SU-DHL-6 (cell line): ENCODE measurements at regions not wholly inside any gene's neighbourhood (a gene's known extent, or its start where the extent isn't known, plus 50 kb on each side); places are given as distances from the start of the nearest gene placed in this dataset.

ENCODE experiments used
- H2AFZ ChIP-seq: fragments of 200-600 bp; sonication (generic); 2 replicates; pipeline ENCODE4 v1.6.1; 2014; ENCODE audit warnings: low read depth, mild to moderate bottlenecking, moderate library complexity, mixed read lengths, antibody characterized with exemption, low read length; ENCODE audit not compliant: severe bottlenecking
- H3F3A ChIP-seq: fragments of 200-600 bp; shearing (Covaris generic); 2 replicates; pipeline ENCODE4 v1.6.0; 2016; ENCODE audit warnings: antibody characterized with exemption, mild to moderate bottlenecking; ENCODE audit not compliant: insufficient read depth
- H3K27ac ChIP-seq: fragments of 200-600 bp; sonication (generic); 2 replicates; pipeline ENCODE4 v1.5.1; 2016; ENCODE audit warnings: low read depth, mild to moderate bottlenecking, low read length, moderate library complexity, mixed read lengths
- H3K27me3 ChIP-seq: fragments of 200-600 bp; sonication (generic), shearing (Covaris generic); 2 replicates; pipeline ENCODE4 v1.6.0; 2014; ENCODE audit warnings: mild to moderate bottlenecking, low read length
- H3K36me3 ChIP-seq: fragments of 200-600 bp; sonication (generic); 2 replicates; pipeline ENCODE4 v1.6.1; 2014; ENCODE audit warnings: mild to moderate bottlenecking, low read length, mixed read lengths
- H3K4me2 ChIP-seq: fragments of 300-600, 200-600 bp; shearing (Covaris generic), sonication (generic); 2 replicates; pipeline ENCODE4 v1.6.0; 2014; ENCODE audit warnings: low read length, low read depth, mild to moderate bottlenecking; ENCODE audit not compliant: poor library complexity, severe bottlenecking
- H3K4me3 ChIP-seq: fragments of 200-600 bp; sonication (generic); 2 replicates; pipeline ENCODE4 v1.5.1; 2014; ENCODE audit warnings: antibody characterized with exemption, low read length, mild to moderate bottlenecking, mixed read lengths; ENCODE audit not compliant: insufficient read depth, poor library complexity, severe bottlenecking
- H3K79me2 ChIP-seq: fragments of 200-600 bp; sonication (generic); 2 replicates; pipeline ENCODE4 v1.6.1; 2014; ENCODE audit warnings: mild to moderate bottlenecking, low read length, moderate library complexity; ENCODE audit not compliant: insufficient read depth
- H3K9ac ChIP-seq: fragments of 200-600 bp; sonication (generic); 2 replicates; pipeline ENCODE4 v1.7.0; 2014; ENCODE audit warnings: mild to moderate bottlenecking, low read length
- H3K9me2 ChIP-seq: fragments of 200-600 bp; sonication (generic); replicated peaks from 2 replicates; pipeline ENCODE4 v1.6.1; 2014; ENCODE audit warnings: low read length; ENCODE audit not compliant: insufficient read depth
- H3K9me3 ChIP-seq: fragments of 200-600 bp; sonication (generic); 2 replicates; pipeline ENCODE4 v1.6.1; 2014; ENCODE audit warnings: low read length, mixed read lengths; ENCODE audit not compliant: insufficient read depth
- H4K20me1 ChIP-seq: fragments of 200-600 bp; sonication (generic); 2 replicates; pipeline ENCODE4 v1.6.1; 2014; ENCODE audit warnings: low read depth, mild to moderate bottlenecking, antibody characterized with exemption, low read length, moderate library complexity, mixed read lengths
- CTCF ChIP-seq: fragments of 200-600 bp; sonication (generic); IDR thresholded peaks from one replicate; pipeline ENCODE4 v1.5.1; 2017; ENCODE audit warnings: antibody characterized with exemption, mild to moderate bottlenecking, low read length, moderate library complexity; ENCODE audit not compliant: insufficient read depth, poor library complexity, severe bottlenecking
- EZH2phosphoT487 ChIP-seq: fragments of 200-600 bp; sonication (generic), shearing (Covaris generic); conservative IDR thresholded peaks from 2 replicates; pipeline ENCODE4 v1.6.1; 2018; ENCODE audit warnings: mild to moderate bottlenecking, antibody characterized with exemption, low read length, moderate library complexity, mixed read lengths

GRCh38 chr10:36564433-36564832, 561.0 kb upstream of the ANKRD30A start:
- H3K9me2 ChIP-seq: no peaks in the 10 kb centered on the region
- H3K9me3 ChIP-seq: no peaks in the 10 kb centered on the region
- no peak overlapping the region for H3K4me2 ChIP-seq
- no peak overlapping the region for H3K9ac ChIP-seq
- TF ChIP-seq CTCF: no peak
- no peak for TF ChIP-seq EZH2phosphoT487
- H3K4me3 ChIP-seq: no peak overlapping the region
- H3K27ac ChIP-seq: no peak overlapping the region
- no peaks in the 10 kb centered on the region for H3K27me3 ChIP-seq
- no peaks in the 10 kb centered on the region for H4K20me1 ChIP-seq
- H3F3A ChIP-seq: no peaks in the 10 kb centered on the region
- H3K36me3 ChIP-seq: no peaks in the 10 kb centered on the region
- H3K79me2 ChIP-seq: no peaks in the 10 kb centered on the region
- H2AFZ ChIP-seq: no peak overlapping the region

DNA sequence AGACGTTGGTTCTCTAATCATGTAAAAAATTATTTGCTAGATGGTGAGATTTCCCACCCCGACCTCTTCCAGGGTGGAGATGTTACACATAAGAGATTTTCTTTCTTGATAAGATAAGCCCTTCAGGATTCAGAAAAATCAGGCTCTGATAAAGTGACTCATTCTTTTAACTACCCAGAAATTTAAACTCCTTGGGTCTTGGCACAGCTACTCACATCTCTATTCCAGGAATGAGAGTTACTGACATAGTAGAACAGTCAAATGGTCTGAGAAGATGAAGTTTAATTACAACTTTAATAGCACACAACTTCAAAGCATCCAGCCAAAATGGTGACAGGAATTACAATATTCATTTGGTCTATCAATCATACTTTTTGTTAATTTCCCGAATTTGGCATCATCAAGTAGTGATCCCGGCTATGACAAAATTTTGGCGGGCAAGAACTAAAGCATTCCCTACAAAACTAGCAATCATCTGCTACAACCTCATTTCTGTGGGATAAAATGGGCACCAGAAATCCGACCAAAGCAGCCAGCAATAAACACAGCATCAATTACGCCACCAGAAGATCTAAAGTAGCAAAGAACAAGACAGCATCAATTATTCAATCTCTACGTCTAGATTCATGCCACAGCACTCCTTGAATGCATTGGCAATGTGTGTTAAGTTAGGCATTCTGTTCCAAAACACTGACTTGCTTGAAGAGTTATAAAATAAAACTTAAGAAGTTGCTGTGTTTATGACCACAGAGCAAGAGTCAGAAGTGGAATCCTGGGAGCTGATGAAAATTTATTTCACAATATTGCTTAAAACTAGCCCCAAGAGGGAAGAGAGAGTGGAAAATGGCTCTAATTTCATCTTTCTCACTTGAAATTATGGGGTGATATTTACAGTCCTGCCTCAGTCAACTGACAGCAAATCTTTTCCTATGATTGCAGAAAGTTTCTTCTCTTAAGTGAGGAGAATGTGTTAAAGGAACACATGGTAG, 565.7 kb upstream of the ANKRD30A start:
- Histone ChIP-seq H3K36me3 (no peaks in the 10 kb centered on the region), H4K20me1 (no peaks in the 10 kb centered on the region), H3K9me2 (no peaks in the 10 kb centered on the region), H3K79me2 (no peaks in the 10 kb centered on the region), H3K9me3 (no peaks in the 10 kb centered on the region), H3K27ac (no peak overlapping the region), H3F3A (no peaks in the 10 kb centered on the region), H3K9ac (no peak overlapping the region), H2AFZ (no peak overlapping the region), H3K27me3 (no peaks in the 10 kb centered on the region), H3K4me2 (no peak overlapping the region), H3K4me3 (no peak overlapping the region)
- TF ChIP-seq CTCF: no peak
- no peak for TF ChIP-seq EZH2phosphoT487

DNA sequence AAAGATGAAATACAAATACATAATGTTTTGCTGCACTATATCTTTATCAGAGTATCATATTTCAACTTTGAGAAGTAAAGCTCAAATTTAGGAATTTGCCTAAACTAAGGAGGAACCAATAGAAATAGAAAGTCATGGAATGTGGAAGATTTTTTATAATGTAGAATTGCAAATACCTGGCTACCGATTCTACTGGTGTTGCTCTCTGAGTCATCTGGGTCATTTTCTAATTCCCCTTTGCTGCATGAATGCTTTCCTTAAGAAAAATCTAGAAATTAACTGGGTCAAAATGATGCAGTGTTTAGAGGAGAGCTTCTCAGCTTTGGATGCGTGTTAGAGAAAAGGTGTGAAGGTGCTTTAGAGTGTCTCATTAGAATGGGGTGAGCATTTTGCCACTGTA, 568.9 kb upstream of the ANKRD30A start:
- Histone ChIP-seq H3K4me3 (no peak overlapping the region), H3K27ac (no peak overlapping the region), H3K79me2 (no peaks in the 10 kb centered on the region), H3K9me3 (no peaks in the 10 kb centered on the region), H3F3A (no peaks in the 10 kb centered on the region), H3K4me2 (no peak overlapping the region), H4K20me1 (no peaks in the 10 kb centered on the region), H2AFZ (no peak overlapping the region), H3K27me3 (no peaks in the 10 kb centered on the region), H3K9ac (no peak overlapping the region), H3K9me2 (no peaks in the 10 kb centered on the region), H3K36me3 (no peaks in the 10 kb centered on the region)
- TF ChIP-seq CTCF: no peak
- no peak for TF ChIP-seq EZH2phosphoT487
